Activated naive CD4-positive, alpha-beta T cell treated with Interleukin-2 at 50 U/mL for 16 hours (primary cell): ENCODE measurements at regions not wholly inside any gene's neighbourhood (a gene's known extent, or its start where the extent isn't known, plus 50 kb on each side); places are given as distances from the start of the nearest gene placed in this dataset.

Source experiments
- DNase-seq: peaks from one replicate; pipeline ENCODE4 v3.0.0-alpha.2; 2020

- no peak for DNase-seq
Measured at GRCh38 chr5:136526791-136527190, 161.4 kb upstream of the TRPC7 start.

DNA sequence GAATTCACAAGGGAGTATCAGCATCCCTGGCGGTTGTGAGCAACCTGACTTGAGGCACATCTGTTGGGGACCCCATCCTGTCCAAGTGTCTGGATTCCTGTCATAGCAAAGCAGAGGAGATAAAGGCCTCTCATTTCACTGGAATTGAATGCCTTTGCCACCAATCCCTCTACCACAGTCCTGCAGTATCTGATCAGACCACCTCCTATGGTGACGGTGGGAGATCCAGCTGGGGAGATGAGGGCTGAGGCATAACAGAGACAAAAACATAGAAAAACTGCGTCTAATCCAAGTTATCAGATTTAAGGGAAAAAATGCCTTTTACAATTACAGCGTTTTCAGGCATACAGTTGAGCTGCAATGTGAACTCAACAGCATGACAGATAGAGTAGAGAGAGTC, 160.7 kb upstream of the TRPC7 start:
- no peak for DNase-seq

DNA sequence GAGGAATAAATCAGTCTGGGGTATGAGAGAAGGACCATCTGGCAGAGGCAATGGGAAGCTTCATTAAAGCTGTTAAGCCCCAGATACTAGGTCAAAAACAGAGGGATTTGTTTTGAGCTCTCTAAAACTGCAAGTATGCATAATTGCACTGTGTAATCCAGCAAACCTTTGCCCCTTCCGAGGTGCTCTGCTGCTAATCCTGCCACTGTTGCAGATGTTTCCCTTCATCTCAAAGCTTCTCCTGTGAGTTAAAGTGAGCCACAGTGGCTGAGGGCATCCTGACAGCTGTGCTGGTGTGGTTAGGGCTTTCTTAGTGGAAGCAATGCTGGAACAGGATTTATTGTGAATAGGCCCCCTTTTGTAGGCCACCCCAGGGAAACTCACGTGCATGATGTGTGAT, 160.3 kb upstream of the TRPC7 start:
- DNase-seq = no peak

DNA sequence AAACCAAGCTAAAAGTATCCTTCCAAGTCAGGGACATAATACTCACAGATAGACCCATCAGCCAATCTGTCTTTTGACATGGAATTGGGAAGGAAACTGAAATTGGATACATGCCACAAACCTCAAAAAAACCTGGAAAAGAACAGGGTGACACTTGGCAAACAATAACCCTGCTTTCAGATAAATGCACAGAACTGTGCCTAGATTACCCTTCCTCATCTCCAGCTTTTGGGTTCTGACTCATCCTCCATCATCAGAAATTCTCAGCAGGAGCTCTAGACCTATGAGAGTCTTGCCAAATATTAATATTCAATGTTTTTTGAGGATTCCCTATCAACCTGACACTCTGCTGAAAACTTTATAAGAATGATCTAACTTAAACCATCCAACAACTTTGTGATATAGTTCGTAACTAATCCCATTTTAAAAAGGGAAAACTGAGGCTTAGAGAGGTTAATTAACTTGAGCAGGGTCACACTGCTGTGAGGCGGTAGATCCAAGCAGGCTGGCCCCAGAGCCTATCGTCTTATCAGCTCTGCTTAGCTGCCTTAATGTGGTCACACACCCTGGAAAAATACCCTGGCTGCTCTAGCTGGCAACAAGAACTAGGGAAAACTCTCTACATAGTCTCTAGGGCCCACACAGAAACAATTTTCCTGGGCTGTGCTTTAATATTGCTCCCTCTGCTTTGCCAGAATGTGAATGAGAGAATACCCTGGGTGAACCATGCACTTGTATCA, 157.0 kb upstream of the TRPC7 start:
- DNase-seq = no peak

DNA sequence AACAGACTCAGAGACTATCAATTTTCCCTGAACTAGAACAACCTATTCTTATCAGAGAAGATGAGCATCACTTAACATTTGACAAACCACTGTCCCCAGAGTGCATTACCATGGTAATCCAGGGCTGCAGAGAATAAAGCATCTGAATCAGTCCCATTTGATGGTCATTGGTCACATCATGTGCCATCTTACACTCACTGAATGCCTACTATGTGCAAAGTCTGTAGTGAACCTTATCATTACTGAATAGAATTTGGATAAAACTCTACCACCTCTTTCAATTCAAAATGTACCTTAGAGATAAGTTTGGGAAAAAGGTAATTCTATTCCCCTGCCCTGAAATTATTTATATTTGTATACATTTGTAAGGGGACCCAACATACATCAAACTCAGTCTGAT, 156.4 kb upstream of the TRPC7 start:
- DNase-seq = no peak

DNA sequence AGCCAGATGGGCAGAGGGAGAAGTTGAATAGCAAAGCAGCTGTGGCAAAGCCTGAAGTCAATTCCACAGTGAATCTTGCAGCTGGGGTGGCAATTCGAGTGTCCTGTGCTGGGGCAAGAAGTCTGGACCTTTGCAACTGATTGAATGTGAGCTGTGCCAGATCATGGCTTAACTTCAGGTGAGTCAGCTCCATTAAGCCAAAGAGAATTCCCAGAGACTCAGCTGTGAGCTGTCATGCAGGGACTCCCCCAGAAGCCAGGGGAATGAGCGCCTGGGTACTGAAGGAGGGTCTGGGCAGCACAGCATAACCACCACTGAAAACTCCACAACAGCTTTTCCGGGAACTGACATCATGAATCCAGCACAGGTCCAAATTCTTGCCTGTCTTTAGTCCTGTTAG, 153.5 kb upstream of the TRPC7 start:
- DNase-seq = no peak

- DNase-seq = no peak
Measured at GRCh38 chr5:136518174-136518573, 152.8 kb upstream of the TRPC7 start.

- DNase-seq = no peak
Measured at GRCh38 chr5:136517755-136518154, 152.4 kb upstream of the TRPC7 start.

DNA sequence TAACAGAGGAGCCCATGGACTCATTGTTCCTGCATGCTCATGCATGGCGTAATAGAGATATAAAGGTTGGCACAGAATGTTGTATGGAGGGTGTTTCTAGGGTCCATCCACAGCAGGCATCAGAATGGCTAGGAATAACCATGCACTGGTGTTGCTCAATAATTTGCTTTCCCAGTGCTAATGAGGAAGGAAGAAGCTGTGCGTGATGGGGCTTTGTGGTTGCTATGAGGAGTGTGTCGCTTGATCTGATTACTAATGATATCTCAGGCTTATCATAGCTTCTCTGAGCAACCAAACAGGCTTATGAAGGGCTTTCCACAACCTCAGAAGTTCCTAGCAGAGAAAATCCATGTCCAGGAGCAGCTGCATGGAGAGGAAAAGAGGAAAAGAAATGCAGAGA, 151.3 kb upstream of the TRPC7 start:
- DNase-seq = no peak

GRCh38 chr5:136513430-136513829, 148.1 kb upstream of the TRPC7 start:
- no peak for DNase-seq

- DNase-seq = no peak
Measured at GRCh38 chr5:136511046-136511445, 145.7 kb upstream of the TRPC7 start.

DNA sequence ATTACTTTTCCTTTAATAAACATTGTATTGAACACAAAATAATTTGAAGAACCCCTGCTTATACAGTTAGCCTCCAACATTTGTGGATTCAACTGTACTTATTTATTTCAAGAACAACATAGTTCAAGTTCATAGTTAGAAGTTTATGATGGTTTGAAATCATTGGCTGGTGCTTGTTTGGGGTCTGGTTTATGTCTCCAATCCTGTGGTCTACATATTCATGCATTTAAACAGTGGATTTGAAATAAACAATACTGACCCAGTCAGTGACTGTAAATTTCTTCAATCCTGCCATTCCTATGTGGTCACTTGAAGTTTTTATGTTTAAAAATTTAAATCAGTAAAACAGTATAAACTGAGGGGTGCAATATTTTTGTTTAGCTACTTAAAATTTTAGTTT, 145.1 kb upstream of the TRPC7 start:
- no peak for DNase-seq

DNA sequence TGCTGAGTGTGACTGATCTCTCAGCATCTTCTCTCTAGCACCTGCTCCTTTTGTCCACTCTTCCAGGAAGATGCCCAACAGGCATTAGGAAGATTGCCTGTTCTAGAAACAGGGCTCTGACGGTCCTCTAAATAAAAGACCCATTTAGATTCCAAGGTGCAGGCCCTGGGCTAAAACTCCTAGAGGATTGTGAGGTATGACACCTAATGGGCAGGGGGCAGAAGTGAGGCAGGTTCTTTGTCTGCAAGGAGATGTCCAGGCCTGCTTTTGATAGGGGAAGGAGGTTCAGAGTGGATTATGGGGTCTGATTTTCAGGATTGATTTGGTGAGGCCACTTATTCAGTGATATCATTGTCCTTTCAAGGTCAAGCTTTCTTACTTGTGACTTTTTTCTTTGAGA, 140.8 kb upstream of the TRPC7 start:
- DNase-seq = no peak

DNA sequence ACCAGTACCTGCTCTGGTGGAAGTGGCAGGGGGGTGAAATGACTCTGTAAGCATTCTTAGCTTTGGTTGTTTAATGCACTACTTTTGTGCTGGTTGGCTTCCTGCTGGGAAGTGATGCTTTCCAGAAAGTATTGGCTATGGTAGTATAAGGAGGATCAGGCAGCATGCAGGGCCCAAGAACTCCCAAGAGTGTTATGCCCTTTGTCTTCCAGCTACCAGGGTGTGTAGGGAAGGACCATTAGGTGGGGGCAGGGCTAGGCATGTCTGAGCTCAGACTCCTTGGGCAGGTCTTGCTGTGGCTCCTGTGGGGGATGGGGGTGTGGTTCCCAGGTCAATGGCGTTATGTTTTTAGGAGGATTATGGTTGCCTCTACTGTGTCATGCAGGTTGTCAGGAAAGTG, 135.8 kb upstream of the TRPC7 start:
- no peak for DNase-seq

DNA sequence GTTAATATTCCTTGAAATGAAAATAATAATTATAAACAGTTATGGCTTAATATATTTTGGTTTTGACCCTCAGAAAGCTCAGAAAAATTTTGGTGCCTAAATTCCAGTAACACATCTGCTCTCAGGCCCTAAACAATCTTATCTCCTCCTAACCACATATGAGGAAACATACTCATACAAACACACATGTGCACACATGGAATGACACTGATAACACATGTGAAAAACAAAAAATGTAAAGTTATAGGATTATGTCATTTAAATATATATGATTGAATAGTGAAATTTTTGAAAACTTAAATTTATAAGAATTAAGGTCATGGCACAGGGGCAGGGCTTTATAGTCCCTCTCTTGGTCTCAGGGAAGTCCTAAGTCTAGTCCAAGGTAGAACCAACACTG, 127.2 kb upstream of the TRPC7 start:
- no peak for DNase-seq

DNA sequence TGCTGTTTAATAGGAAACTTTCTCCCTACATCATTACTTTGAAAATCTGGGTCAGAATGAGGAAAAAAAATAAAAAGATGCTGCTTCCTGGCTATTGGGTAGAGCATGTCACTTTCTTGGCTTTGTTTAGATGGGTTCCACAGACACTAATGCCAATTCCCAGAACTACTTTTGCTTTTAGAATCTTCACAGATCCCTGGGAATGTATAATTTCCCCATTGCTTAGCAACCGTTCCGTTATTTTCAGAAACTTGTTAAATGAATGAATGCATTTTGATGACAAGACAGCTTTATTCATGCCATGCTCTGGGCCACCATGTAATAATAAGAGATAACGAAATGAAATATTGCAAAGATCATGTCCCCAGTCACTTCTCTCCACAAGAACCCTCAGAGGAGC, 126.5 kb upstream of the TRPC7 start:
- no peak for DNase-seq

DNA sequence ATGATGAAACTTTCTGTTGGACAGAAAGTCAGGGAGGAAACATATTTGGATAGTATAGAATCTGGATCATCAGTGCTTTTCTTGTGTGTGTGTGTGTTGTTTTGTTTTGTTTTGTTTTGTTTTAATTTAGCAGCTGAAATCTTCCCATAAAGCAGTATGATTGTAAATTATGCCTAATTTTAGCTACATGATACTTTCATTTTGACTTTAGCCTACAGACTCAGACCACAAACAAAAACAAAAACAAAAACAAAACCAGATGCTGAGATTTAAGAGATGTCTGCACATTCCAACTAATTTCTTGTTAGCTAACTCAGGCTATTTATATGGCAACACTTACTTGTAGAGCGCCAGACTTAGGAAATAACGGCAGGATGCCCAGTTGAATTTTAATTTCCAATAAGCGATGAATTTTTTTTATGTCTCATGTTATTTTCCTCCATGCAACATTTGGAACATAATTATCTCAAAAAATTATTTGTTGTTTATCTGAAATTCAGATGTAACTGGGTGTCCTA, 119.5 kb upstream of the TRPC7 start:
- DNase-seq = no peak

DNA sequence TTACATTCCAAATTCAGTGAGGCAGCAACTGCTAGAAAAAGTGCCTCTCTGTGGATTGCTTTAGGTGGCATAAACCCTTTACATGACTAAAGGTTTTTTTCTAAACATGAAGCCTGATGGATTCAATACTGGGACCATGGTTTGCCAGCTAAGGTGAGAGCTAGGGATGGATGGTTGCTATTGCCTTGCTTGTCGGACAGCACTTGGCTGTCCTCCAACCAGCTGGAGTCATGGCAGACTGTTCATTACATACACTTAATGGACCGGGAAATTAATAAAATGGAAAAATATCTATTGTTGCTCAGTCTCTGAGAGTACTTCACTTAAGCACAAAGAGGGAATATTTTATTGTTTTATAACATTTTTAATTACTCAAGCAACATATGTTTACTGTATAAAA, 116.9 kb upstream of the TRPC7 start:
- DNase-seq = no peak

DNA sequence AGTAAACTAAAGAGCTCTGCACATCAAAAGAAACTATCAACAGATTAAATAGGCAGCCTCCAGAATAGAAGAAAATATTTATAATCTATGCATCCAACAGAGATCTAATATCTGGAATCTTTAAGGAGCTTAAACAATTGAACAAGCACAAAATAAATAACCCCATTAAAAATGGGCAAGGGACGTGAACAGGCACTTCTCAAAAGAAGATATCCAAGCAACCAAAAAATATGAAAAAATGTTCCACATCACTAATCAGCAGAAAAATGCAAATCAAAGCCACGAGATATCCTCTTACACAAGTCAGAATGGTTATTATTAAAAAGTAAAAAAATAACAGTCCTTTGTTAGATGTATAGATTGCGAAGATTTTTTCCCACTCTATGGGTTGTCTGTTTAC, 109.1 kb upstream of the TRPC7 start:
- DNase-seq = no peak

- DNase-seq = no peak
Measured at GRCh38 chr5:136467632-136468031, 102.3 kb upstream of the TRPC7 start.

- DNase-seq = no peak
Measured at GRCh38 chr5:136466041-136466415, 100.7 kb upstream of the TRPC7 start.

- no peak for DNase-seq
Measured at GRCh38 chr5:136458481-136458880, 93.1 kb upstream of the TRPC7 start.

- no peak for DNase-seq
Measured at GRCh38 chr5:136457390-136458013, 92.2 kb upstream of the TRPC7 start.

GRCh38 chr5:136455409-136455808, 90.1 kb upstream of the TRPC7 start:
- DNase-seq = no peak
